Colonic mucosa (tissue), 4 donors: ENCODE measurements at regions not wholly inside any gene's neighbourhood (a gene's known extent, or its start where the extent isn't known, plus 50 kb on each side); places are given as distances from the start of the nearest gene placed in this dataset.

Experiments
- DNase-seq: peaks from one replicate; pipeline ENCODE4 v3.0.0-alpha.2; 2020
- H3K27ac ChIP-seq: fragments of 200-600 bp; one replicate; pipeline ENCODE4 v1.8.0; 2021
- H3K27me3 ChIP-seq: fragments of 200-600 bp; one replicate; pipeline ENCODE4 v1.8.0; 2021
- H3K36me3 ChIP-seq: fragments of 200-600 bp; one replicate; pipeline ENCODE4 v1.8.0; 2021
- H3K4me1 ChIP-seq: fragments of 200-600 bp; one replicate; pipeline ENCODE4 v1.8.0; 2021; ENCODE audit warnings: mild to moderate bottlenecking
- H3K4me3 ChIP-seq: fragments of 200-600 bp; one replicate; pipeline ENCODE4 v1.8.0; 2021
- H3K9ac ChIP-seq, 2 donors: one replicate each; pipeline ENCODE4 v1.7.0; 2013; ENCODE audit warnings: control low read depth in 2 of 2, low read depth in 2 of 2, low read length in 2 of 2
- H3K9me3 ChIP-seq: fragments of 200-600 bp; one replicate; pipeline ENCODE4 v1.8.0; 2021
- intact Hi-C: fragments of 100-400 bp; cut with DNase I; formaldehyde crosslinking; loops from one replicate; pipeline ENCODE4 v1.14.1; 2022
- TF ChIP-seq, protein P1 (sequence below): fragments of 200-600 bp; IDR thresholded peaks from one replicate; pipeline ENCODE4 v1.8.0; 2022; ENCODE audit warnings: antibody characterized with exemption, mild to moderate bottlenecking
- donor health status: healthy.
- donor health status: DM: no; HTN: no; CAD: no.
- donor health status: DM: no; HTN: no; CAD: no.

DNA sequence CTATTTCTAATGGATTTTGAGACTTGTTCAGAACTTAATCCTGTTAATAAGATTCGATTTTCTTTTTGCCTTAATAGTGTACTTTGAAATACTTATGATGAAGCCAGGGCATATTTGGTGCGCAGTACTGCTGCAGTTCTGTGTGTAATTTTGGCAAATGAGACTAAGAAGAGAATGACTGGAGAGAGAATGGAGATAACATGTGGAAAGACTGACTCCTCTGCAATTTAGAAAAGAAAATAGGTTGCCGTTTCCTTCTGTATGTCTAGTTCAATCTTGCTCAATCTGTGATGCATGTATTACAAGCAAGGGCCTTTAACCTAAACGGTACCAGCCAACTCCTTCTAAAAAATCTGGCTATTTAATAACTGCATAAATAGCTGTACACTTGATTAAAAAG lies 285.1 kb upstream of the CDH11 start:
- Histone ChIP-seq H3K27me3 (no peaks in the 10 kb centered on the region), H3K36me3 (no peaks in the 10 kb centered on the region), H3K9me3 (no peaks in the 10 kb centered on the region), H3K4me3 (no peak overlapping the region), H3K4me1 (no peaks in the 10 kb centered on the region), H3K27ac (no peak overlapping the region), H3K9ac (no peak overlapping the region)
- intact Hi-C loops, result no loop called here
- TF ChIP-seq, protein P1, sequence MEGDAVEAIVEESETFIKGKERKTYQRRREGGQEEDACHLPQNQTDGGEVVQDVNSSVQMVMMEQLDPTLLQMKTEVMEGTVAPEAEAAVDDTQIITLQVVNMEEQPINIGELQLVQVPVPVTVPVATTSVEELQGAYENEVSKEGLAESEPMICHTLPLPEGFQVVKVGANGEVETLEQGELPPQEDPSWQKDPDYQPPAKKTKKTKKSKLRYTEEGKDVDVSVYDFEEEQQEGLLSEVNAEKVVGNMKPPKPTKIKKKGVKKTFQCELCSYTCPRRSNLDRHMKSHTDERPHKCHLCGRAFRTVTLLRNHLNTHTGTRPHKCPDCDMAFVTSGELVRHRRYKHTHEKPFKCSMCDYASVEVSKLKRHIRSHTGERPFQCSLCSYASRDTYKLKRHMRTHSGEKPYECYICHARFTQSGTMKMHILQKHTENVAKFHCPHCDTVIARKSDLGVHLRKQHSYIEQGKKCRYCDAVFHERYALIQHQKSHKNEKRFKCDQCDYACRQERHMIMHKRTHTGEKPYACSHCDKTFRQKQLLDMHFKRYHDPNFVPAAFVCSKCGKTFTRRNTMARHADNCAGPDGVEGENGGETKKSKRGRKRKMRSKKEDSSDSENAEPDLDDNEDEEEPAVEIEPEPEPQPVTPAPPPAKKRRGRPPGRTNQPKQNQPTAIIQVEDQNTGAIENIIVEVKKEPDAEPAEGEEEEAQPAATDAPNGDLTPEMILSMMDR, result no peak
- DNase-seq, result no peak

- Histone ChIP-seq H3K4me1 (no peaks in the 10 kb centered on the region), H3K4me3 (no peak overlapping the region), H3K36me3 (no peaks in the 10 kb centered on the region), H3K27me3 (no peaks in the 10 kb centered on the region), H3K27ac (no peak overlapping the region), H3K9ac (no peak overlapping the region), H3K9me3 (no peaks in the 10 kb centered on the region)
- DNase-seq, result no peak
- TF ChIP-seq, protein P1, result no peak
- intact Hi-C loops, result no loop called here
Observed at GRCh38 chr16:65406116-65406515, 284.3 kb upstream of the CDH11 start.

- no peak overlapping the region for H3K9ac ChIP-seq
- no peak overlapping the region for H3K4me3 ChIP-seq
- no peaks in the 10 kb centered on the region for H3K27me3 ChIP-seq
- intact Hi-C loops, result no loop called here
- H3K27ac ChIP-seq, result no peak overlapping the region
- no peaks in the 10 kb centered on the region for H3K9me3 ChIP-seq
- H3K4me1 ChIP-seq, result no peaks in the 10 kb centered on the region
- DNase-seq, result no peak
- TF ChIP-seq, protein P1, result no peak
- no peaks in the 10 kb centered on the region for H3K36me3 ChIP-seq
Observed at GRCh38 chr16:65394281-65394680, 272.4 kb upstream of the CDH11 start.

DNA sequence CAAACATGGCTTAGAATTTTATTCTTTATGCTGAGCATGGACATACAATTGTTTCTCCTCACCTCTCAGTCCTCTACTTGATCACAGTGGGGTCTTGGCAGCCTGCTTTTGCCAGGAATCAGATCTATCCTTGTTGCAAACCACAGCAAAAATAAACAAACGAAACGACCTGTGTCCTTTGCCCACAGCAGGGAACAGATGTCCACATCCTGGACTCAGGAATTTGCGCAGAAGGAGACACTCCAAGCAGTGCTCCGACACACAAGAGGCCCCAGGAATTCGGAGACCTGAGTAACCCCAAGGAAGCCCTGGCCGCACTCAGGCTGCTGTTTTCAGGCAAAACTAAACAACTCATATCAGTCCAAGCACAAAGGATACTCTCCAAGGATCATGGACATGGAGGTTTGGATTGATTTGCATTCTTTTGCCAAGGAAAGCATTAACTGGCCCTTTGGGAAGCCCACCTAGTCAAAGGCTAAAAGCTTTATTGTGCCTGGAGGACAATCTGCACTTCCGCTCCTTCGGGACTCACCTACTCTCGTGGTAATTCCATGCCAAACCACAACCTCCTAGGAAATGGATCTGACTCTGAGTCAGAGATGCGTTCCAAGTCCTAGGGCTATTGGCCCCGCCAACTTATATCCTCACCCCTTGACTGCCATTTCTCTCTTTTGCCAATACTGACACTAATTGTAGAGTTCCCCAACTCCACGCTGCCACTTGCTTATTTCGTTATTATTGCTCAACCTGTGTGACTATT lies 271.1 kb upstream of the CDH11 start:
- TF ChIP-seq, protein P1, result no peak
- no peaks in the 10 kb centered on the region for H3K36me3 ChIP-seq
- H3K9ac ChIP-seq, result no peak overlapping the region
- no peaks in the 10 kb centered on the region for H3K9me3 ChIP-seq
- no peaks in the 10 kb centered on the region for H3K4me1 ChIP-seq
- no peak for DNase-seq
- H3K27ac ChIP-seq, result no peak overlapping the region
- no peaks in the 10 kb centered on the region for H3K27me3 ChIP-seq
- H3K4me3 ChIP-seq, result no peak overlapping the region
- intact Hi-C loops, result no loop called here

GRCh38 chr16:65388592-65388991 lies 266.7 kb upstream of the CDH11 start:
- Histone ChIP-seq H3K27ac (no peak overlapping the region), H3K4me3 (no peak overlapping the region), H3K4me1 (no peaks in the 10 kb centered on the region), H3K9ac (no peak overlapping the region), H3K36me3 (no peaks in the 10 kb centered on the region), H3K9me3 (no peaks in the 10 kb centered on the region), H3K27me3 (no peaks in the 10 kb centered on the region)
- no peak for DNase-seq
- TF ChIP-seq, protein P1, result no peak
- intact Hi-C loops, result no loop called here
